Lower leg skin (tissue), 3 donors: ENCODE measurements at regions not wholly inside any gene's neighbourhood (a gene's known extent, or its start where the extent isn't known, plus 50 kb on each side); places are given as distances from the start of the nearest gene placed in this dataset.

Experiments used
- POLR2A ChIP-seq, 2 donors: fragments of 450-650 bp; IDR thresholded peaks; one replicate each; pipeline ENCODE4 v1.6.1; 2016 to 2017; ENCODE audit warnings: antibody characterized with exemption in 2 of 2, mild to moderate bottlenecking in 1 of 2, moderate library complexity in 1 of 2
- TF ChIP-seq, protein P1 (sequence below), 3 donors: fragments of 450-650 bp; IDR thresholded peaks; one replicate each; pipeline ENCODE4 v1.5.1; 2016; ENCODE audit warnings: antibody characterized with exemption in 3 of 3, mild to moderate bottlenecking in 3 of 3, moderate library complexity in 2 of 3

GRCh38 chr13:47708386-47708785 lies 292.7 kb downstream of the SUCLA2 start:
- TF ChIP-seq, protein P1, sequence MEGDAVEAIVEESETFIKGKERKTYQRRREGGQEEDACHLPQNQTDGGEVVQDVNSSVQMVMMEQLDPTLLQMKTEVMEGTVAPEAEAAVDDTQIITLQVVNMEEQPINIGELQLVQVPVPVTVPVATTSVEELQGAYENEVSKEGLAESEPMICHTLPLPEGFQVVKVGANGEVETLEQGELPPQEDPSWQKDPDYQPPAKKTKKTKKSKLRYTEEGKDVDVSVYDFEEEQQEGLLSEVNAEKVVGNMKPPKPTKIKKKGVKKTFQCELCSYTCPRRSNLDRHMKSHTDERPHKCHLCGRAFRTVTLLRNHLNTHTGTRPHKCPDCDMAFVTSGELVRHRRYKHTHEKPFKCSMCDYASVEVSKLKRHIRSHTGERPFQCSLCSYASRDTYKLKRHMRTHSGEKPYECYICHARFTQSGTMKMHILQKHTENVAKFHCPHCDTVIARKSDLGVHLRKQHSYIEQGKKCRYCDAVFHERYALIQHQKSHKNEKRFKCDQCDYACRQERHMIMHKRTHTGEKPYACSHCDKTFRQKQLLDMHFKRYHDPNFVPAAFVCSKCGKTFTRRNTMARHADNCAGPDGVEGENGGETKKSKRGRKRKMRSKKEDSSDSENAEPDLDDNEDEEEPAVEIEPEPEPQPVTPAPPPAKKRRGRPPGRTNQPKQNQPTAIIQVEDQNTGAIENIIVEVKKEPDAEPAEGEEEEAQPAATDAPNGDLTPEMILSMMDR (IDR thresholded peaks at IDR 0.05), result no peak
- TF ChIP-seq POLR2A (IDR thresholded peaks at IDR 0.05), result no peak
